ENCODE measurements at regions not wholly inside any gene's neighbourhood (a gene's known extent, or its start where the extent isn't known, plus 50 kb on each side); places are given as distances from the start of the nearest gene placed in this dataset.

- DNase-seq (ENCODE audit: low read depth), result no peak
These were observed 172.5 kb upstream of the MGAT5 start for GRCh38 chr2:134081238-134081938.

- DNase-seq (ENCODE audit: low read depth), result no peak
These were observed 170.3 kb upstream of the MGAT5 start for GRCh38 chr2:134083548-134083947.

- DNase-seq (ENCODE audit: low read depth), result no peak
These were observed 167.2 kb upstream of the MGAT5 start for GRCh38 chr2:134086594-134087219.

GRCh38 chr2:134087371-134087921, 166.4 kb upstream of the MGAT5 start:
- no peak for DNase-seq (ENCODE audit: low read depth)

GRCh38 chr2:134089454-134089853, 164.4 kb upstream of the MGAT5 start:
- no peak for DNase-seq (ENCODE audit: low read depth)

- DNase-seq (ENCODE audit: low read depth), result no peak
These were observed 156.1 kb upstream of the MGAT5 start for GRCh38 chr2:134097740-134098139.

GRCh38 chr2:134098321-134098720, 155.6 kb upstream of the MGAT5 start:
- no peak for DNase-seq (ENCODE audit: low read depth)

- DNase-seq (ENCODE audit: low read depth), result no peak
These were observed 154.6 kb upstream of the MGAT5 start for GRCh38 chr2:134099273-134099672.

- no peak for DNase-seq (ENCODE audit: low read depth)
These were observed 150.7 kb upstream of the MGAT5 start for GRCh38 chr2:134103196-134103595.

GRCh38 chr2:134104754-134105153, 149.1 kb upstream of the MGAT5 start:
- no peak for DNase-seq (ENCODE audit: low read depth)

GRCh38 chr2:134107402-134107801, 146.5 kb upstream of the MGAT5 start:
- DNase-seq (ENCODE audit: low read depth), result no peak

GRCh38 chr2:134108113-134108512, 145.8 kb upstream of the MGAT5 start:
- no peak for DNase-seq (ENCODE audit: low read depth)

- no peak for DNase-seq (ENCODE audit: low read depth)
These were observed 144.6 kb upstream of the MGAT5 start for GRCh38 chr2:134109246-134109645.

- DNase-seq (ENCODE audit: low read depth), result no peak
These were observed 144.1 kb upstream of the MGAT5 start for GRCh38 chr2:134109725-134110124.

- DNase-seq (ENCODE audit: low read depth), result no peak
These were observed 143.3 kb upstream of the MGAT5 start for GRCh38 chr2:134110532-134110931.

GRCh38 chr2:134117676-134118075, 136.2 kb upstream of the MGAT5 start:
- DNase-seq (ENCODE audit: low read depth), result no peak

GRCh38 chr2:134118279-134119116, 135.4 kb upstream of the MGAT5 start:
- DNase-seq (ENCODE audit: low read depth), result peak; percentile 95

- no peak for DNase-seq (ENCODE audit: low read depth)
These were observed 134.7 kb upstream of the MGAT5 start for GRCh38 chr2:134119117-134119712.

- DNase-seq (ENCODE audit: low read depth), result no peak
These were observed 134.0 kb upstream of the MGAT5 start for GRCh38 chr2:134119713-134120405.

- no peak for DNase-seq (ENCODE audit: low read depth)
These were observed 133.5 kb upstream of the MGAT5 start for GRCh38 chr2:134120406-134120732.

GRCh38 chr2:134120733-134121630, 132.9 kb upstream of the MGAT5 start:
- no peak for DNase-seq (ENCODE audit: low read depth)

Data from non-pigmented ciliary epithelial cell (primary cell).